HCT116 (cell line): ENCODE measurements at regions not wholly inside any gene's neighbourhood (a gene's known extent, or its start where the extent isn't known, plus 50 kb on each side); places are given as distances from the start of the nearest gene placed in this dataset.

ENCODE experiments used
- ATAC-seq: fragments of 200-7000 bp; cut with Tn5 transposase; 2 replicates; pipeline ENCODE4 v1.9.1; 2020; ENCODE audit warnings: mild to moderate bottlenecking, moderate library complexity
- BruUV-seq: library from RNA; stranded (reverse); fragments of 400-500 nt; replicated peaks from 2 replicates; lab custom pipeline; 2021; lab: Mats Ljungman, UMichigan
- CTCF ChIA-PET: fragments of 300-600 bp; sonication (Branson Sonifier 250); formaldehyde crosslinking; loops from one replicate; lab custom pipeline; 2021; ENCODE audit warnings: antibody characterized with exemption; lab: Charles Lee
- POLR2A ChIA-PET: fragments of 300-600, 350-600 bp; sonication (Branson Sonifier 250); formaldehyde crosslinking; loops from one replicate; lab custom pipeline; 2021; ENCODE audit warnings: antibody characterized with exemption; lab: Charles Lee
- RAD21 ChIA-PET, 2 experiments: fragments of 300-600 bp; sonication (Branson Sonifier 250); formaldehyde crosslinking; loops; one replicate each; lab custom pipeline; 2023; ENCODE audit warnings: low total read pairs in 2 of 2; ENCODE audit not compliant: uncharacterized antibody in 2 of 2, unreplicated experiment in 2 of 2, low non-redundant PET in 1 of 2; lab: Charles Lee
- DNase-seq: peaks from one replicate; pipeline ENCODE4 v3.0.0-alpha.2; 2010; ENCODE audit warnings: low read depth, low spot score
- H2AFZ ChIP-seq: fragments of 200-600 bp; shearing (Covaris generic), sonication (generic); 2 replicates; pipeline ENCODE4 v1.6.1; 2017; ENCODE audit warnings: low read depth, mixed run types, mixed read lengths, antibody characterized with exemption, low read length; ENCODE audit not compliant: poor library complexity, severe bottlenecking
- H3K27ac ChIP-seq: 2 replicates; pipeline ENCODE4 v1.5.1; 2012; ENCODE audit warnings: low read depth, low read length
- H3K27me3 ChIP-seq: fragments of 200-600 bp; sonication (generic); 2 replicates; pipeline ENCODE4 v1.6.1; 2016; ENCODE audit warnings: mixed run types, low read length, mixed read lengths; ENCODE audit not compliant: insufficient read depth
- H3K36me3 ChIP-seq, 2 experiments: fragments of 200-500 bp in 1 of 2; fragments of 200-600 bp in 1 of 2; sonication (Bioruptor generic) in 1 of 2; sonication (generic) in 1 of 2; 2 replicates each; pipeline versions ENCODE4 v1.5.1 to v1.6.1; 2014 to 2016; ENCODE audit warnings: low read length in 2 of 2, inconsistent platforms in 1 of 2, mixed read lengths in 1 of 2, mixed run types in 1 of 2; ENCODE audit not compliant: insufficient read depth in 2 of 2, control insufficient read depth in 1 of 2
- H3K4me1 ChIP-seq, 2 experiments: fragments of 200-600 bp in 1 of 2; sonication (generic) in 1 of 2; 2 replicates each; pipeline versions ENCODE4 v1.5.1 to v1.6.1; 2012 to 2017; ENCODE audit warnings: low read length in 2 of 2, inconsistent platforms in 1 of 2, mild to moderate bottlenecking in 1 of 2, mixed read lengths in 1 of 2, mixed run types in 1 of 2, moderate library complexity in 1 of 2; ENCODE audit not compliant: insufficient read depth in 2 of 2, control insufficient read depth in 1 of 2
- H3K4me2 ChIP-seq: fragments of 200-600 bp; sonication (generic); 2 replicates; pipeline ENCODE4 v1.6.1; 2017; ENCODE audit warnings: mixed run types, low read length, mixed read lengths
- H3K4me3 ChIP-seq, 2 experiments: fragments of 200-600 bp in 1 of 2; sonication (generic) in 1 of 2; replicated peaks in 1 of 2; 2 replicates each; pipeline ENCODE4 v1.5.1; 2011 to 2016; ENCODE audit warnings: low read length in 2 of 2, control low read depth in 1 of 2, low read depth in 1 of 2, mild to moderate bottlenecking in 1 of 2, mixed read lengths in 1 of 2, mixed run types in 1 of 2
- H3K79me2 ChIP-seq: fragments of 200-600 bp; sonication (generic); 2 replicates; pipeline ENCODE4 v1.6.1; 2017; ENCODE audit warnings: mild to moderate bottlenecking, mixed run types, low read length, moderate library complexity, mixed read lengths; ENCODE audit not compliant: insufficient read depth
- H3K9ac ChIP-seq: fragments of 200-600 bp; sonication (generic); 2 replicates; pipeline ENCODE4 v1.6.1; 2016; ENCODE audit warnings: low read length, mixed read lengths
- H3K9me2 ChIP-seq: fragments of 200-600 bp; sonication (generic), shearing (Covaris generic); 2 replicates; pipeline ENCODE4 v1.6.1; 2017; ENCODE audit warnings: mixed run types, mild to moderate bottlenecking, moderate library complexity; ENCODE audit not compliant: insufficient read depth
- H3K9me3 ChIP-seq, 2 experiments: fragments of 200-500 bp in 1 of 2; fragments of 200-600 bp in 1 of 2; sonication (Bioruptor generic) in 1 of 2; sonication (generic) in 1 of 2; 2 replicates each; pipeline ENCODE4 v1.6.1; 2014 to 2017; ENCODE audit warnings: low read length in 2 of 2, mixed read lengths in 2 of 2, inconsistent platforms in 1 of 2, low read depth in 1 of 2, mild to moderate bottlenecking in 1 of 2, mixed run types in 1 of 2, moderate library complexity in 1 of 2; ENCODE audit not compliant: control insufficient read depth in 1 of 2, insufficient read depth in 1 of 2
- H4K20me1 ChIP-seq: fragments of 200-600 bp; sonication (generic), shearing (Covaris generic); 2 replicates; pipeline ENCODE4 v1.6.1; 2017; ENCODE audit warnings: mixed run types, mild to moderate bottlenecking, moderate library complexity; ENCODE audit not compliant: insufficient read depth
- ATF3 ChIP-seq: IDR thresholded peaks from 2 replicates; pipeline ENCODE4 v1.6.1; 2012
- CEBPB ChIP-seq: IDR thresholded peaks from 2 replicates; pipeline ENCODE4 v1.6.1; 2012; ENCODE audit warnings: low read depth
- EGR1 ChIP-seq: IDR thresholded peaks from 2 replicates; pipeline ENCODE4 v1.6.1; 2012; ENCODE audit warnings: low read depth
- EZH2phosphoT487 ChIP-seq: fragments of 200-600 bp; IDR thresholded peaks from 2 replicates; pipeline ENCODE4 v1.6.1; 2018; ENCODE audit warnings: antibody characterized with exemption, borderline replicate concordance
- FOSL1 ChIP-seq: IDR thresholded peaks from 2 replicates; pipeline ENCODE4 v1.6.1; 2012; ENCODE audit warnings: low read depth
- POLR2A ChIP-seq: IDR thresholded peaks from 2 replicates; pipeline ENCODE4 v1.7.0; 2011; ENCODE audit warnings: borderline replicate concordance; ENCODE audit not compliant: insufficient read depth, insufficient read length; ENCODE audit errors: extremely low read depth
- POLR2AphosphoS5 ChIP-seq: IDR thresholded peaks from 2 replicates; pipeline ENCODE4 v1.6.1; 2011; ENCODE audit warnings: mild to moderate bottlenecking, low read depth, low read length, moderate library complexity
- RAD21 ChIP-seq: IDR thresholded peaks from 2 replicates; pipeline ENCODE4 v1.6.1; 2012; ENCODE audit warnings: low read depth, mild to moderate bottlenecking
- REST ChIP-seq: IDR thresholded peaks from 2 replicates; pipeline ENCODE4 v1.6.1; 2012; ENCODE audit warnings: low read depth
- YY1 ChIP-seq: IDR thresholded peaks from 2 replicates; pipeline ENCODE4 v1.6.1; 2011; ENCODE audit warnings: low read length, low read depth, moderate library complexity, mild to moderate bottlenecking; ENCODE audit not compliant: insufficient replicate concordance; ENCODE audit errors: extremely low read depth
- ZFX ChIP-seq: fragments of 450-650 bp; IDR thresholded peaks from 2 replicates; pipeline ENCODE4 v1.6.1; 2017
- intact Hi-C: fragments of 100-400 bp; cut with micrococcal nuclease; formaldehyde crosslinking; loops from 2 replicates; pipeline ENCODE4 v1.10.0; 2022
- TF ChIP-seq, protein P1 (sequence below), 3 experiments: fragments of 200-600 bp in 1 of 3; sonication (generic) in 1 of 3; IDR thresholded peaks in 2 of 3; conservative IDR thresholded peaks in 1 of 3; 2 replicates each; pipeline ENCODE4 v1.5.1; 2012 to 2017; ENCODE audit warnings: low read depth in 2 of 3, low read length in 2 of 3, antibody characterized with exemption in 1 of 3, borderline replicate concordance in 1 of 3, control low read depth in 1 of 3, mild to moderate bottlenecking in 1 of 3, mixed read lengths in 1 of 3, mixed run types in 1 of 3, moderate library complexity in 1 of 3; ENCODE audit not compliant: insufficient read depth in 1 of 3
- TF ChIP-seq, protein P2 (sequence below): IDR thresholded peaks from 2 replicates; pipeline ENCODE4 v1.6.1; 2011; ENCODE audit warnings: mild to moderate bottlenecking, low read length, moderate library complexity; ENCODE audit not compliant: insufficient replicate concordance; ENCODE audit errors: extremely low read depth

DNA sequence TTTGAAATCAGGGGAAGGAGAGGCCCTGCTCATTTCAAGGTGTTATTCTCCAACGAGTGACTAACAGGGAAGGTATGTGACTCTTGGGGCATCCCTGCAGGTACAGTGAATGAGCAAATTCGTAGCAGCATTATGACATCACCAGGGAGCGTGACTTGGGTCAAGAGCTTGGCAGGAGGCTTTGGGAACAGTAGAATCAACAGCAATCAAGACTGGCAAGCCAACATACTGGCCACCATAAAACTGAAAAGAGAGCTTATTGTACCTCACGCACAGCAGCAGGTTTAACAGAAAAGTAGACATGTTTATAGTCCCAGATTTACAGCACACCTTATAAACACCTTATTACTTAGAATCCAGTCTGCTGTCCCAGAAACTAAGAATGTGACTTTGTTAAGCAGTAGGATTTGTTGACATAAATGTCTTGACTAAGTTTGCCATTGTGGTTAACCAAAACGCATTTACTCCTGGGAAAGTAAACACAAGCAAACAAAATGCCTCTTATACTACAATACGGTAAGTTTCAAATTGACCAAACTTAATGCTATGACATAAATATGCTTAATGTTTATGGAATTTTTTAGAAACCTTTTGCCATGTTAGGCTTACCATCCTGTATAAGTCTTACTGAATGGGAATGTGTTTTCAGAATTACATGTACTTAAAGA is 297.8 kb downstream of the NPR3 start (continued):
- TF ChIP-seq, protein P1, sequence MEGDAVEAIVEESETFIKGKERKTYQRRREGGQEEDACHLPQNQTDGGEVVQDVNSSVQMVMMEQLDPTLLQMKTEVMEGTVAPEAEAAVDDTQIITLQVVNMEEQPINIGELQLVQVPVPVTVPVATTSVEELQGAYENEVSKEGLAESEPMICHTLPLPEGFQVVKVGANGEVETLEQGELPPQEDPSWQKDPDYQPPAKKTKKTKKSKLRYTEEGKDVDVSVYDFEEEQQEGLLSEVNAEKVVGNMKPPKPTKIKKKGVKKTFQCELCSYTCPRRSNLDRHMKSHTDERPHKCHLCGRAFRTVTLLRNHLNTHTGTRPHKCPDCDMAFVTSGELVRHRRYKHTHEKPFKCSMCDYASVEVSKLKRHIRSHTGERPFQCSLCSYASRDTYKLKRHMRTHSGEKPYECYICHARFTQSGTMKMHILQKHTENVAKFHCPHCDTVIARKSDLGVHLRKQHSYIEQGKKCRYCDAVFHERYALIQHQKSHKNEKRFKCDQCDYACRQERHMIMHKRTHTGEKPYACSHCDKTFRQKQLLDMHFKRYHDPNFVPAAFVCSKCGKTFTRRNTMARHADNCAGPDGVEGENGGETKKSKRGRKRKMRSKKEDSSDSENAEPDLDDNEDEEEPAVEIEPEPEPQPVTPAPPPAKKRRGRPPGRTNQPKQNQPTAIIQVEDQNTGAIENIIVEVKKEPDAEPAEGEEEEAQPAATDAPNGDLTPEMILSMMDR (IDR thresholded peaks at IDR 0.05 in 2 of 3, conservative IDR thresholded peaks at IDR 0.05 in 1 of 3; ENCODE audit: borderline replicate concordance in 1 of 3, insufficient read depth in 1 of 3, low read depth in 2 of 3, low read length in 2 of 3) = no peak
- no peak for TF ChIP-seq POLR2AphosphoS5
- TF ChIP-seq EZH2phosphoT487 = no peak

DNA sequence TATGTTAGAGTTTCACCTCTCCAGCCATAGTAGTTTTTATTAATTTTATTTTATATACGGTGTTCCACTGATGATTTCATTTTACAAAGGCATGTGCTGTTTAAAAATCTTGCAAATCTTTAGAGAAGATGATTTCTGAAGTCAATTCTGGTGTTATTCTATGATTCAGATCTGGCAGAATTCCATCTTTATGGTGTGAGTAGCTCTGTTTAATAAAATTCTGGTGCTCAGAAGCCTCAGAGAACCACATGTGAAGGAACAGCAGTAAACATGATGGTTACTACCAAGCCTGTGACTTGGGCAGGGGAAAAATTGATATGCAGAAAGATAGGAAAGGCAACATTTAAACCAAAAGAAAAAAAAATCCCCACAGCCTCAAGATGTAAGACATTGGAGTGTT is 299.7 kb downstream of the NPR3 start:
- no peak overlapping the region for H3K27ac ChIP-seq
- no peaks in the 10 kb centered on the region for H3K27me3 ChIP-seq
- H4K20me1 ChIP-seq = no peaks in the 10 kb centered on the region
- ChIA-PET RAD21 (no interaction called here), POLR2A (no interaction called here), CTCF (no interaction called here)
- H3K4me3 ChIP-seq = no peak overlapping the region
- BruUV-seq = no TSS peak
- H2AFZ ChIP-seq = no peak overlapping the region
- DNase-seq (no peak), ATAC-seq (no peak)
- no peak overlapping the region for H3K9ac ChIP-seq
- H3K4me2 ChIP-seq = no peak overlapping the region
- no peaks in the 10 kb centered on the region for H3K9me2 ChIP-seq
- H3K36me3 ChIP-seq = no peaks in the 10 kb centered on the region
- H3K79me2 ChIP-seq = no peaks in the 10 kb centered on the region
- H3K9me3 ChIP-seq = no peaks in the 10 kb centered on the region; a peak in 1 of 4 replicates
- H3K4me1 ChIP-seq = peaks cover 2 to 12% of the 10 kb centered on the region in 2 experiments; a peak in 2 of 4 replicates
- intact Hi-C loops = no loop called here
- TF ChIP-seq EZH2phosphoT487 (no peak), CEBPB (no peak), EGR1 (no peak), YY1 (no peak), POLR2A (no peak), ATF3 (no peak), RAD21 (no peak), REST (no peak), ZFX (no peak), FOSL1 (no peak)
- TF ChIP-seq, protein P1 (IDR thresholded peaks at IDR 0.05 in 2 of 3, conservative IDR thresholded peaks at IDR 0.05 in 1 of 3; ENCODE audit: borderline replicate concordance in 1 of 3, insufficient read depth in 1 of 3, low read depth in 2 of 3, low read length in 2 of 3) = no peak
- TF ChIP-seq, protein P2, sequence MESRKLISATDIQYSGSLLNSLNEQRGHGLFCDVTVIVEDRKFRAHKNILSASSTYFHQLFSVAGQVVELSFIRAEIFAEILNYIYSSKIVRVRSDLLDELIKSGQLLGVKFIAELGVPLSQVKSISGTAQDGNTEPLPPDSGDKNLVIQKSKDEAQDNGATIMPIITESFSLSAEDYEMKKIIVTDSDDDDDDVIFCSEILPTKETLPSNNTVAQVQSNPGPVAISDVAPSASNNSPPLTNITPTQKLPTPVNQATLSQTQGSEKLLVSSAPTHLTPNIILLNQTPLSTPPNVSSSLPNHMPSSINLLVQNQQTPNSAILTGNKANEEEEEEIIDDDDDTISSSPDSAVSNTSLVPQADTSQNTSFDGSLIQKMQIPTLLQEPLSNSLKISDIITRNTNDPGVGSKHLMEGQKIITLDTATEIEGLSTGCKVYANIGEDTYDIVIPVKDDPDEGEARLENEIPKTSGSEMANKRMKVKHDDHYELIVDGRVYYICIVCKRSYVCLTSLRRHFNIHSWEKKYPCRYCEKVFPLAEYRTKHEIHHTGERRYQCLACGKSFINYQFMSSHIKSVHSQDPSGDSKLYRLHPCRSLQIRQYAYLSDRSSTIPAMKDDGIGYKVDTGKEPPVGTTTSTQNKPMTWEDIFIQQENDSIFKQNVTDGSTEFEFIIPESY = no peak
